Fibroblast of lung (primary cell): ENCODE measurements at regions not wholly inside any gene's neighbourhood (a gene's known extent, or its start where the extent isn't known, plus 50 kb on each side); places are given as distances from the start of the nearest gene placed in this dataset.
"Not testable (repeated sequence)": the region's sequence is repeated elsewhere in the genome, so short reads cannot be mapped to it uniquely, and the experiment has no call there.

Experiments used
- DNase-seq, 2 donors: peaks; one replicate each; pipeline versions ENCODE4 v3.0.0 to v3.0.0-alpha.2; 2010; ENCODE audit warnings: low read depth in 2 of 2
- H2AFZ ChIP-seq: 2 replicates; pipeline ENCODE4 v1.5.1; 2012; ENCODE audit warnings: low read length, control low read depth, inconsistent platforms
- H3K27ac ChIP-seq: 2 replicates; pipeline ENCODE4 v1.5.1; 2011; ENCODE audit warnings: low read length, control low read depth; ENCODE audit not compliant: insufficient read depth
- H3K27me3 ChIP-seq: 2 replicates; pipeline ENCODE4 v1.5.1; 2011; ENCODE audit warnings: mild to moderate bottlenecking, low read length; ENCODE audit not compliant: control insufficient read depth, insufficient read depth
- H3K36me3 ChIP-seq: 2 replicates; pipeline ENCODE4 v1.5.1; 2011; ENCODE audit warnings: low read length; ENCODE audit not compliant: control insufficient read depth, insufficient read depth
- H3K4me1 ChIP-seq: 2 replicates; pipeline ENCODE4 v1.5.1; 2011; ENCODE audit warnings: low read length; ENCODE audit not compliant: control insufficient read depth, insufficient read depth; ENCODE audit errors: extremely low read depth
- H3K4me2 ChIP-seq: 2 replicates; pipeline ENCODE4 v1.5.1; 2011; ENCODE audit warnings: low read length, control low read depth; ENCODE audit not compliant: insufficient read depth; ENCODE audit errors: extremely low read depth
- H3K4me3 ChIP-seq, 4 experiments: fragments of 200-600 bp in 1 of 4; sonication (generic) in 1 of 4; replicated peaks in 1 of 4; 2 replicates each; pipeline ENCODE4 v1.5.1; 2011 to 2016; ENCODE audit warnings: low read length in 4 of 4, low read depth in 3 of 4, mild to moderate bottlenecking in 3 of 4, control low read depth in 2 of 4, inconsistent platforms in 1 of 4, mixed read lengths in 1 of 4; ENCODE audit not compliant: insufficient read depth in 1 of 4; ENCODE audit errors: control extremely low read depth in 1 of 4
- H3K79me2 ChIP-seq: 2 replicates; pipeline ENCODE4 v1.5.1; 2012; ENCODE audit warnings: mild to moderate bottlenecking, low read length, inconsistent platforms; ENCODE audit not compliant: control insufficient read depth, insufficient read depth
- H3K9ac ChIP-seq: 2 replicates; pipeline ENCODE4 v1.5.1; 2011; ENCODE audit warnings: mild to moderate bottlenecking, low read length, control low read depth; ENCODE audit not compliant: insufficient read depth
- H3K9me3 ChIP-seq: 2 replicates; pipeline ENCODE4 v1.5.1; 2012; ENCODE audit warnings: low read depth, low read length; ENCODE audit not compliant: control insufficient read depth, insufficient read depth
- H4K20me1 ChIP-seq: 2 replicates; pipeline ENCODE4 v1.5.1; 2011; ENCODE audit warnings: low read length; ENCODE audit not compliant: control insufficient read depth, insufficient read depth; ENCODE audit errors: extremely low read depth
- EZH2 ChIP-seq: IDR thresholded peaks from 2 replicates; pipeline ENCODE4 v1.5.1; 2012; ENCODE audit warnings: low read length, control low read depth, mild to moderate bottlenecking; ENCODE audit errors: missing control alignments
- TF ChIP-seq, protein P1 (sequence below), 2 donors: IDR thresholded peaks in 1 of 2; conservative IDR thresholded peaks in 1 of 2; 1 replicate in 1 of 2; 2 replicates in 1 of 2; pipeline ENCODE4 v1.5.1; 2011 to 2012; ENCODE audit warnings: low read length in 2 of 2, control low read depth in 1 of 2, inconsistent platforms in 1 of 2, low read depth in 1 of 2, mild to moderate bottlenecking in 1 of 2

DNA sequence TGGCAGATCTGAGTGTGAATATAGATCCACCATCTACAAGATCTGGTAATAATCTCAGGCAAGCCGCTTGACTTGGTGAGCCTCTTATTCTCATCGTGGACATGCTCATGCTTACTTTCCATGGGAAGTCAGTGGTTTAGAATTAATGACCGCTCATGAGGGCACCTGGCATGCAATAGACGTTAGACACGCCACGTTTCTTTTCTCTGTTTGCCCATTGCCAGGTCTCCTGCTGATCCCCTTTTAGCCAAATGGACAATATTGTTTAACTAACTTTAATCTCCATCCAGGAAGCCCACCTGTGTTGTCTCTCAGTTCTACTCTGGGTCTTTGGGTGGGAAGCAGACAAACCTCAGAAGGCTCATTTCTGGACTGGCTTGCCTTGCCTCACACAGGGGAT, 439.1 kb downstream of the ETS1 start:
- no peak overlapping the region for H3K27ac ChIP-seq
- no peaks in the 10 kb centered on the region for H4K20me1 ChIP-seq
- no peak for TF ChIP-seq EZH2
- TF ChIP-seq, protein P1, sequence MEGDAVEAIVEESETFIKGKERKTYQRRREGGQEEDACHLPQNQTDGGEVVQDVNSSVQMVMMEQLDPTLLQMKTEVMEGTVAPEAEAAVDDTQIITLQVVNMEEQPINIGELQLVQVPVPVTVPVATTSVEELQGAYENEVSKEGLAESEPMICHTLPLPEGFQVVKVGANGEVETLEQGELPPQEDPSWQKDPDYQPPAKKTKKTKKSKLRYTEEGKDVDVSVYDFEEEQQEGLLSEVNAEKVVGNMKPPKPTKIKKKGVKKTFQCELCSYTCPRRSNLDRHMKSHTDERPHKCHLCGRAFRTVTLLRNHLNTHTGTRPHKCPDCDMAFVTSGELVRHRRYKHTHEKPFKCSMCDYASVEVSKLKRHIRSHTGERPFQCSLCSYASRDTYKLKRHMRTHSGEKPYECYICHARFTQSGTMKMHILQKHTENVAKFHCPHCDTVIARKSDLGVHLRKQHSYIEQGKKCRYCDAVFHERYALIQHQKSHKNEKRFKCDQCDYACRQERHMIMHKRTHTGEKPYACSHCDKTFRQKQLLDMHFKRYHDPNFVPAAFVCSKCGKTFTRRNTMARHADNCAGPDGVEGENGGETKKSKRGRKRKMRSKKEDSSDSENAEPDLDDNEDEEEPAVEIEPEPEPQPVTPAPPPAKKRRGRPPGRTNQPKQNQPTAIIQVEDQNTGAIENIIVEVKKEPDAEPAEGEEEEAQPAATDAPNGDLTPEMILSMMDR (conservative IDR thresholded peaks at IDR 0.05 in 1 of 2, IDR thresholded peaks at IDR 0.05 in 1 of 2; ENCODE audit: low read depth in 1 of 2, low read length in 2 of 2), result no peak

GRCh38 chr11:128146926-128147605, 440.3 kb downstream of the ETS1 start:
- Histone ChIP-seq H3K4me2 (no peak overlapping the region), H3K4me1 (no peaks in the 10 kb centered on the region), H4K20me1 (no peaks in the 10 kb centered on the region), H3K9me3 (no peaks in the 10 kb centered on the region), H3K4me3 (no peak overlapping the region), H3K9ac (no peak overlapping the region), H3K36me3 (no peaks in the 10 kb centered on the region), H3K27ac (no peak overlapping the region), H3K79me2 (no peaks in the 10 kb centered on the region), H2AFZ (no peak overlapping the region), H3K27me3 (no peaks in the 10 kb centered on the region)
- peak in 1 of 2 donors; percentile 5 for DNase-seq
- TF ChIP-seq EZH2, result no peak
- TF ChIP-seq, protein P1 (conservative IDR thresholded peaks at IDR 0.05 in 1 of 2, IDR thresholded peaks at IDR 0.05 in 1 of 2; ENCODE audit: low read depth in 1 of 2, low read length in 2 of 2), result no peak

More for the DNA sequence above, 439.1 kb downstream of the ETS1 start:
- no peaks in the 10 kb centered on the region for H3K9me3 ChIP-seq
- H3K4me2 ChIP-seq, result no peak overlapping the region
- H3K27me3 ChIP-seq, result no peaks in the 10 kb centered on the region
- no peak overlapping the region for H2AFZ ChIP-seq
- H3K9ac ChIP-seq, result no peak overlapping the region
- no peak overlapping the region for H3K4me3 ChIP-seq
- no peaks in the 10 kb centered on the region for H3K36me3 ChIP-seq
- no peaks in the 10 kb centered on the region for H3K4me1 ChIP-seq
- no peaks in the 10 kb centered on the region for H3K79me2 ChIP-seq
- no peak for DNase-seq

GRCh38 chr11:128140293-128140692, 447.1 kb downstream of the ETS1 start:
- DNase-seq, H3K27ac ChIP-seq, H3K4me3 ChIP-seq: not testable (repeated sequence)

More at GRCh38 chr11:128140293-128140692, 447.1 kb downstream of the ETS1 start:
- not testable (repeated sequence) for H3K4me2 ChIP-seq, H3K79me2 ChIP-seq, H3K9me3 ChIP-seq, H3K9ac ChIP-seq, H3K27me3 ChIP-seq, H4K20me1 ChIP-seq, H3K4me1 ChIP-seq, H3K36me3 ChIP-seq, H2AFZ ChIP-seq
